Neural crest cell (in vitro differentiated cells): ENCODE measurements at regions not wholly inside any gene's neighbourhood (a gene's known extent, or its start where the extent isn't known, plus 50 kb on each side); places are given as distances from the start of the nearest gene placed in this dataset.

ENCODE experiments used
- DNase-seq: peaks from one replicate; pipeline ENCODE4 v3.0.0; 2021; ENCODE audit warnings: low read depth, mixed read lengths, low spot score
- H3K27ac Mint-ChIP-seq: one replicate; pipeline ENCODE4 v1.8.0; 2021; ENCODE audit warnings: mild to moderate bottlenecking, mixed read lengths; ENCODE audit not compliant: unreplicated experiment
- H3K27me3 Mint-ChIP-seq: 2 replicates; pipeline ENCODE4 v1.8.0; 2021; ENCODE audit warnings: low read depth, mild to moderate bottlenecking, mixed read lengths
- H3K36me3 Mint-ChIP-seq: 2 replicates; pipeline ENCODE4 v1.8.0; 2021; ENCODE audit warnings: low read depth, mild to moderate bottlenecking, mixed read lengths
- H3K4me1 Mint-ChIP-seq: 2 replicates; pipeline ENCODE4 v1.8.0; 2021; ENCODE audit warnings: mixed read lengths
- H3K4me3 Mint-ChIP-seq: one replicate; pipeline ENCODE4 v1.8.0; 2021; ENCODE audit warnings: mild to moderate bottlenecking, mixed read lengths
- H3K9me3 Mint-ChIP-seq: 2 replicates; pipeline ENCODE4 v1.8.0; 2021; ENCODE audit warnings: mixed read lengths
- TF ChIP-seq, protein P1 (sequence below): fragments of 200-600 bp; sonication (generic); conservative IDR thresholded peaks from 2 replicates; pipeline ENCODE4 v1.5.0; 2021; ENCODE audit warnings: antibody characterized with exemption, mild to moderate bottlenecking

DNA sequence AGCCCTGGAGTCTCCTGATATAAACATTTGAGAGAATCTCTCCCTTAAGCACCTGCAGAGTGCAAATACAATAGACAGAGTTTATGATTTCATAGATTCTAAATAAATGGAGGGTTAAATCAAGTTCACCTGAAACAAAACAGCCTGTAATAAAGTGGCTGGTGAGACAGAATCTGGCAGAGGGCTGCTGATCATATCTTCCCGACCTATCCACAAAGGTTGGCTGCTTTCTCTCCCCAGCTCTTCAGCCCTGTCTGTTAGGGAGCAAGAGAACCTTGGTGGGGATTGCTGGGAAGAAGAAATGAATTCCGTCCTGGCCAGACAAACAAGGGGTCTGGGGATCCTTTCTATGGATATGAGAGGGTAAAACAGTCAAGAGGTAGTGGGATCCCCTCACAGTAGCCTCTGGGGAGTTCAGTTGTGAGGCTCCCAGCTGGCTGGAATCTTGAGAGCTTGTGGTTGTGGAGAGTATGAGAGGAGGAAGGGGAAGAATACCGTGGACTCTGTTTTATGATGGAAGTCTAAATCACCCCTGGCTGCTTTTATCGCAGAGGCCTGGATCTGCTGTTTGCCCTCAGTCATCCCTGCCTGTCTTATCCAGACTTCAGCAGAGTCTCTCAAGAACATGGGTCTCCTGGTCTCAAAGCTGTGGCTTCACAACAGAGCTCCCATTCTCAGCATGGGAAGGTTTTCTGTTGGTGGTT is 451.3 kb downstream of the NTRK3 start:
- Mint-ChIP-seq H3K4me1 (no peaks in the 10 kb centered on the region), H3K27ac (no peak overlapping the region), H3K9me3 (peaks cover 2% of the 10 kb centered on the region), H3K4me3 (no peak overlapping the region), H3K36me3 (no peaks in the 10 kb centered on the region), H3K27me3 (peaks cover 42% of the 10 kb centered on the region)
- TF ChIP-seq, protein P1, sequence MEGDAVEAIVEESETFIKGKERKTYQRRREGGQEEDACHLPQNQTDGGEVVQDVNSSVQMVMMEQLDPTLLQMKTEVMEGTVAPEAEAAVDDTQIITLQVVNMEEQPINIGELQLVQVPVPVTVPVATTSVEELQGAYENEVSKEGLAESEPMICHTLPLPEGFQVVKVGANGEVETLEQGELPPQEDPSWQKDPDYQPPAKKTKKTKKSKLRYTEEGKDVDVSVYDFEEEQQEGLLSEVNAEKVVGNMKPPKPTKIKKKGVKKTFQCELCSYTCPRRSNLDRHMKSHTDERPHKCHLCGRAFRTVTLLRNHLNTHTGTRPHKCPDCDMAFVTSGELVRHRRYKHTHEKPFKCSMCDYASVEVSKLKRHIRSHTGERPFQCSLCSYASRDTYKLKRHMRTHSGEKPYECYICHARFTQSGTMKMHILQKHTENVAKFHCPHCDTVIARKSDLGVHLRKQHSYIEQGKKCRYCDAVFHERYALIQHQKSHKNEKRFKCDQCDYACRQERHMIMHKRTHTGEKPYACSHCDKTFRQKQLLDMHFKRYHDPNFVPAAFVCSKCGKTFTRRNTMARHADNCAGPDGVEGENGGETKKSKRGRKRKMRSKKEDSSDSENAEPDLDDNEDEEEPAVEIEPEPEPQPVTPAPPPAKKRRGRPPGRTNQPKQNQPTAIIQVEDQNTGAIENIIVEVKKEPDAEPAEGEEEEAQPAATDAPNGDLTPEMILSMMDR: no peak
- DNase-seq: no peak

DNA sequence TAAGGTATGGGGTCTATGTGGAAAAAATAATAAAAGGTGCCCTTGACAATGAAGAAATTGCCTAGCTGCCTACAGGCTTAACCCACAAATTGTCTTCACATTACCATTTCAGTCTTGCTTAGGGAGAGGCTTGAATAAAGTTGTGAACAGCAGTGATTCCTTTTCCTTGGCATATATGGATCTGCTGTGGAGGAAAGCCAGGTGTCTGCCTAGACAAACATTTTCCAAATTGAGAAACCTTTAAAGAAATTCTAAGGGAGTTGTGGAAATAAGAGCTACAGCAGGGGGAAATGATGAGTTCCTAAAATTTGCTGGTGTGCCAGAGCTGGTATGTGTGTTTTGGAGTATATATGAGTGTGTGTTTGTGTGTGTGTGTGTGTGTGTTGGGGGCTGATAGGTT is 452.1 kb downstream of the NTRK3 start:
- H3K4me3 Mint-ChIP-seq: no peak overlapping the region
- TF ChIP-seq, protein P1: no peak
- no peak for DNase-seq
- H3K9me3 Mint-ChIP-seq: peaks cover 2% of the 10 kb centered on the region
- peaks cover 41% of the 10 kb centered on the region for H3K27me3 Mint-ChIP-seq
- no peaks in the 10 kb centered on the region for H3K4me1 Mint-ChIP-seq
- H3K36me3 Mint-ChIP-seq: no peaks in the 10 kb centered on the region
- no peak overlapping the region for H3K27ac Mint-ChIP-seq

DNA sequence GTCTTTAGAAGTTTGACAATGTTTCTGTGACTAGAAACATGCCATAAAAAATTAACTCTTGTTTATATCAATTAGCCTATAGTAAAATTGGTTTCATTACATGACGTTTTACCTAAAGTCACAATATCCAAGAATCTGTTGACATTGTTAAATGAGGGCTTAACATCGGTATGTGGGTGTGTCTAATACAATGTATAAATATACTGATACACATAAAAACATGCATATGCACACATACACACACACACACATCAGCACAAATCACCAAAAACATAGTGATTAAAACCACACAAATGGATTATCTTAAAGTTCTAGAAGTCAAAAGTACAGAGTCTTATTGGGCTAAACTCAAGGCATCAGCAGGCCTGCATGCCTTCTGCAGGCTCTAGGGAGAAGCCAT is 456.7 kb downstream of the NTRK3 start:
- TF ChIP-seq, protein P1: no peak
- no peaks in the 10 kb centered on the region for H3K9me3 Mint-ChIP-seq
- DNase-seq: no peak
- H3K27me3 Mint-ChIP-seq: peaks cover 46% of the 10 kb centered on the region
- no peaks in the 10 kb centered on the region for H3K4me1 Mint-ChIP-seq
- H3K36me3 Mint-ChIP-seq: no peaks in the 10 kb centered on the region
- H3K27ac Mint-ChIP-seq: no peak overlapping the region
- no peak overlapping the region for H3K4me3 Mint-ChIP-seq

DNA sequence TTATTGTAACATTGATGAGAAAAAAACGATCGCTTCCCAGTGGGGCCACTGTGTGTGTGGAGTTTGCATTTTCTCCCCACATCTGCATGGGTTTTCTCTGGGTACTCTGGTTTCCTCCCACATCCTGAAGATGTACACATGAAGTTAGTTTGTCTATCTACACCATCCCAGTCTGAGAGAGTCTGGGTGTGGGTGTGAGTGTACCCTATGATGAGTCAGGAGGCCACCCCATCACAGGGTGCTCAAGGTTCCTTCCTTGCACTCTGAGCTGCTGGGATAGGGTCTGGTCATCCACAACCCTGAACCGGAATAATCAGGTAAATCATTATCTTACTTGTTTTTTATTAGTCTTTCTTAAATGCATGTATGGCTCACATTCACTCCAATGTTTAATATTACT is 457.1 kb downstream of the NTRK3 start:
- H3K9me3 Mint-ChIP-seq: no peaks in the 10 kb centered on the region
- no peak overlapping the region for H3K4me3 Mint-ChIP-seq
- no peak for DNase-seq
- H3K27ac Mint-ChIP-seq: no peak overlapping the region
- H3K36me3 Mint-ChIP-seq: no peaks in the 10 kb centered on the region
- peaks cover 42% of the 10 kb centered on the region for H3K27me3 Mint-ChIP-seq
- no peaks in the 10 kb centered on the region for H3K4me1 Mint-ChIP-seq
- TF ChIP-seq, protein P1: no peak

DNA sequence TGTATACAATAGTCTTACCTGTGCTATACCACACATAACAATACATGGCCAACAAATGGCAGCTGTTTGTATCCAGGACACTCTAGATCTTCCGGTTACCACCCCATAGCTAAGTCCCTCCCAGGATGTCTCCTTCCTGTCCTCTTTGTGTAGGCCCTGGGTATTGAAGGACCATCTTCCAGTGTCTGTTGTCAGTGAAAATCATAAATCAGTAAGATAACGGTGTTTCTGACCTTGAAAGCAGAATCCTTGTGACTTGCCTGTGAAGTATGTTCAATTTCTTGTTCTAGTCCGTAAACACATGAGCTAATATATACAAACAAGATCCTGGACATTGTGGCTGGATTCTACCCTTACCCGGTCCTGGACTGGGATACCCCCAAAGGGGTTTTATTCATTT is 462.8 kb downstream of the NTRK3 start:
- Mint-ChIP-seq H3K4me1 (peaks cover 9% of the 10 kb centered on the region), H3K27me3 (peaks cover 15% of the 10 kb centered on the region), H3K9me3 (no peaks in the 10 kb centered on the region)

More for the DNA sequence above, 462.8 kb downstream of the NTRK3 start:
- Mint-ChIP-seq H3K27ac (no peak overlapping the region), H3K36me3 (no peaks in the 10 kb centered on the region), H3K4me3 (no peak overlapping the region)
- TF ChIP-seq, protein P1: no peak
- no peak for DNase-seq
